ENCODE measurements at regions not wholly inside any gene's neighbourhood (a gene's known extent, or its start where the extent isn't known, plus 50 kb on each side); places are given as distances from the start of the nearest gene placed in this dataset.

DNA sequence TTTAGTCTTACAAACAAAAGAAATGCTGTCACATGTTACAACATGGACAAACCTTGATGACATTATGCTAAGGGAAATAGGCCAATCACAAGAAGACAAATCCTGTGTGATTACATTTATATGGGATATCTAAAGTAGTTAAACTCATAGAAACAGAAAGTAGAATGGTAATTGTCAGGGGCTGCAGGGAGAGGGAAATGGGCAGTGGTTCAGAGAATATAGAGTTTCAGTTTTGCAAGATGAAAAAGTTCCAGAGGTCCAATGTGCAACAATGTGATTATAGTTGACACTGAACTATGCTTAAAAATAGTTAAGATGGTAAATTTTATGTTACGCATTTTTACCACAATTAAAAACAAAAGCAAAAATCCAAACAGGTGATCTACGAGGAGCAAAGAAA lies 265.5 kb downstream of the NDUFS4 start:
- no peak for TF ChIP-seq ZNF157 (tag by site-specific recombination; IDR thresholded peaks at IDR 0.05)
- TF ChIP-seq, protein P1, sequence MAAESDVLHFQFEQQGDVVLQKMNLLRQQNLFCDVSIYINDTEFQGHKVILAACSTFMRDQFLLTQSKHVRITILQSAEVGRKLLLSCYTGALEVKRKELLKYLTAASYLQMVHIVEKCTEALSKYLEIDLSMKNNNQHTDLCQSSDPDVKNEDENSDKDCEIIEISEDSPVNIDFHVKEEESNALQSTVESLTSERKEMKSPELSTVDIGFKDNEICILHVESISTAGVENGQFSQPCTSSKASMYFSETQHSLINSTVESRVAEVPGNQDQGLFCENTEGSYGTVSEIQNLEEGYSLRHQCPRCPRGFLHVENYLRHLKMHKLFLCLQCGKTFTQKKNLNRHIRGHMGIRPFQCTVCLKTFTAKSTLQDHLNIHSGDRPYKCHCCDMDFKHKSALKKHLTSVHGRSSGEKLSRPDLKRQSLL (tag by site-specific recombination; IDR thresholded peaks at IDR 0.05) = no peak
- TF ChIP-seq ZEB2 (tag by site-specific recombination; IDR thresholded peaks at IDR 0.05) = no peak
- TF ChIP-seq ZNF121 (tag by site-specific recombination; IDR thresholded peaks at IDR 0.05) = no peak
- no peak for TF ChIP-seq CTCF (tag by site-specific recombination; IDR thresholded peaks at IDR 0.05)

Measured in HEK293 (cell line).